ENCODE measurements at regions not wholly inside any gene's neighbourhood (a gene's known extent, or its start where the extent isn't known, plus 50 kb on each side); places are given as distances from the start of the nearest gene placed in this dataset.

GRCh38 chrX:39716802-39717540, 380.8 kb downstream of the BCOR start:
- no peak for DNase-seq
- Mint-ChIP-seq H3K27me3 (ENCODE audit: low read depth in 3 of 3) (peaks cover 2 to 6% (median 3%) of the 10 kb centered on the region in 3 donors), H3K4me1 (no peaks in the 10 kb centered on the region), H3K9me3 (no peaks in the 10 kb centered on the region), H3K36me3 (no peaks in the 10 kb centered on the region), H3K4me3 (no peak overlapping the region), H3K27ac (no peak overlapping the region)

GRCh38 chrX:39718981-39719380, 378.8 kb downstream of the BCOR start:
- Mint-ChIP-seq H3K4me3 (no peak overlapping the region), H3K9me3 (no peaks in the 10 kb centered on the region), H3K27me3 (ENCODE audit: low read depth in 3 of 3) (peaks cover 0 to 6% (median 3%) of the 10 kb centered on the region in 3 donors), H3K4me1 (no peaks in the 10 kb centered on the region), H3K27ac (no peak overlapping the region), H3K36me3 (no peaks in the 10 kb centered on the region)
- no peak for DNase-seq

GRCh38 chrX:39720945-39721344, 376.8 kb downstream of the BCOR start:
- no peaks in the 10 kb centered on the region for H3K36me3 Mint-ChIP-seq
- no peaks in the 10 kb centered on the region for H3K9me3 Mint-ChIP-seq
- H3K4me3 Mint-ChIP-seq = no peak overlapping the region
- DNase-seq = no peak
- peaks cover 0 to 2% of the 10 kb centered on the region in 2 donors for H3K4me1 Mint-ChIP-seq
- peaks cover 0 to 9% (median 2%) of the 10 kb centered on the region in 3 donors for H3K27me3 Mint-ChIP-seq (ENCODE audit: low read depth in 3 of 3)
- H3K27ac Mint-ChIP-seq = no peak overlapping the region

GRCh38 chrX:39721566-39722279, 376.0 kb downstream of the BCOR start:
- Mint-ChIP-seq H3K36me3 (no peaks in the 10 kb centered on the region), H3K27ac (no peak overlapping the region), H3K4me3 (no peak overlapping the region), H3K9me3 (no peaks in the 10 kb centered on the region), H3K4me1 (peaks cover 0 to 2% of the 10 kb centered on the region in 2 donors), H3K27me3 (ENCODE audit: low read depth in 3 of 3) (peaks cover 2 to 9% (median 3%) of the 10 kb centered on the region in 3 donors)
- DNase-seq = no peak

GRCh38 chrX:39724544-39724943, 373.2 kb downstream of the BCOR start:
- H3K27ac Mint-ChIP-seq = no peak overlapping the region
- peaks cover 0 to 2% of the 10 kb centered on the region in 2 donors for H3K4me1 Mint-ChIP-seq
- H3K4me3 Mint-ChIP-seq = no peak overlapping the region
- H3K27me3 Mint-ChIP-seq (ENCODE audit: low read depth in 3 of 3) = peaks cover 2 to 20% (median 3%) of the 10 kb centered on the region in 3 donors
- DNase-seq = peak; percentile 9 to 22 (median 9)
- no peaks in the 10 kb centered on the region for H3K36me3 Mint-ChIP-seq
- no peaks in the 10 kb centered on the region for H3K9me3 Mint-ChIP-seq

GRCh38 chrX:39725114-39725513, 372.6 kb downstream of the BCOR start:
- Mint-ChIP-seq H3K27ac (no peak overlapping the region), H3K4me1 (peaks cover 0 to 2% of the 10 kb centered on the region in 2 donors), H3K4me3 (no peak overlapping the region), H3K27me3 (ENCODE audit: low read depth in 3 of 3) (peaks cover 2 to 20% (median 3%) of the 10 kb centered on the region in 3 donors), H3K9me3 (no peaks in the 10 kb centered on the region), H3K36me3 (no peaks in the 10 kb centered on the region)
- no peak for DNase-seq

- Mint-ChIP-seq H3K9me3 (no peaks in the 10 kb centered on the region), H3K27me3 (ENCODE audit: low read depth in 3 of 3) (peaks cover 2 to 19% (median 4%) of the 10 kb centered on the region in 3 donors), H3K27ac (no peak overlapping the region), H3K4me3 (no peak overlapping the region), H3K36me3 (no peaks in the 10 kb centered on the region), H3K4me1 (peaks cover 4 to 6% of the 10 kb centered on the region in 2 donors)
- DNase-seq = no peak
These were observed 371.7 kb downstream of the BCOR start for GRCh38 chrX:39725928-39726619.

- peaks cover 4 to 6% of the 10 kb centered on the region in 2 donors for H3K4me1 Mint-ChIP-seq
- DNase-seq = no peak
- H3K27me3 Mint-ChIP-seq (ENCODE audit: low read depth in 3 of 3) = peaks cover 2 to 21% (median 4%) of the 10 kb centered on the region in 3 donors
- no peak overlapping the region for H3K27ac Mint-ChIP-seq
- H3K36me3 Mint-ChIP-seq = no peaks in the 10 kb centered on the region
- H3K4me3 Mint-ChIP-seq = no peak overlapping the region
- H3K9me3 Mint-ChIP-seq = no peaks in the 10 kb centered on the region
These were observed 371.0 kb downstream of the BCOR start for GRCh38 chrX:39726771-39727170.

- no peaks in the 10 kb centered on the region for H3K36me3 Mint-ChIP-seq
- no peak for DNase-seq
- peaks cover 4 to 6% of the 10 kb centered on the region in 2 donors for H3K4me1 Mint-ChIP-seq
- no peaks in the 10 kb centered on the region for H3K9me3 Mint-ChIP-seq
- H3K4me3 Mint-ChIP-seq = no peak overlapping the region
- H3K27me3 Mint-ChIP-seq (ENCODE audit: low read depth in 3 of 3) = peaks cover 2 to 23% (median 4%) of the 10 kb centered on the region in 3 donors
- H3K27ac Mint-ChIP-seq = no peak overlapping the region
These were observed 369.7 kb downstream of the BCOR start for GRCh38 chrX:39728025-39728424.

- H3K27me3 Mint-ChIP-seq (ENCODE audit: low read depth in 3 of 3) = peaks cover 4 to 23% (median 4%) of the 10 kb centered on the region in 3 donors
- no peak for DNase-seq
- H3K4me1 Mint-ChIP-seq = peaks cover 4 to 6% of the 10 kb centered on the region in 2 donors
- no peak overlapping the region for H3K4me3 Mint-ChIP-seq
- no peaks in the 10 kb centered on the region for H3K36me3 Mint-ChIP-seq
- no peak overlapping the region for H3K27ac Mint-ChIP-seq
- H3K9me3 Mint-ChIP-seq = no peaks in the 10 kb centered on the region
These were observed 368.7 kb downstream of the BCOR start for GRCh38 chrX:39728852-39729598.

- Mint-ChIP-seq H3K27ac (no peak overlapping the region), H3K36me3 (no peaks in the 10 kb centered on the region), H3K9me3 (no peaks in the 10 kb centered on the region), H3K4me3 (no peak overlapping the region), H3K4me1 (peaks cover 2 to 6% of the 10 kb centered on the region in 2 donors), H3K27me3 (ENCODE audit: low read depth in 3 of 3) (peaks cover 2 to 19% (median 4%) of the 10 kb centered on the region in 3 donors)
- DNase-seq = no peak
These were observed 367.6 kb downstream of the BCOR start for GRCh38 chrX:39729981-39730661.

- H3K27ac Mint-ChIP-seq = no peak overlapping the region
These were observed 367.0 kb downstream of the BCOR start for GRCh38 chrX:39730662-39731329.

More at GRCh38 chrX:39730662-39731329, 367.0 kb downstream of the BCOR start:
- H3K36me3 Mint-ChIP-seq = no peaks in the 10 kb centered on the region
- peak overlapping the region in 3 of 5 donors; percentile 26 to 76 (median 36) for H3K4me3 Mint-ChIP-seq
- peak; percentile 16 to 21 (median 20) for DNase-seq
- peaks cover 2 to 19% (median 4%) of the 10 kb centered on the region in 3 donors for H3K27me3 Mint-ChIP-seq (ENCODE audit: low read depth in 3 of 3)
- H3K4me1 Mint-ChIP-seq = peaks cover 2 to 6% of the 10 kb centered on the region in 2 donors
- H3K9me3 Mint-ChIP-seq = no peaks in the 10 kb centered on the region

Measured in immature natural killer cell (primary cell).